Right lobe of liver (tissue), 4 donors: ENCODE measurements at regions not wholly inside any gene's neighbourhood (a gene's known extent, or its start where the extent isn't known, plus 50 kb on each side); places are given as distances from the start of the nearest gene placed in this dataset.

Experiments used
- POLR2A ChIP-seq: fragments of 450-650 bp; IDR thresholded peaks from one replicate; pipeline ENCODE4 v1.6.1; 2017; ENCODE audit warnings: antibody characterized with exemption, mild to moderate bottlenecking
- TF ChIP-seq, protein P1 (sequence below), 4 donors: fragments of 200-600 bp in 3 of 4; fragments of 450-650 bp in 1 of 4; IDR thresholded peaks; one replicate each; pipeline versions ENCODE4 v1.5.1 to v1.8.0; 2016 to 2022; ENCODE audit warnings: antibody characterized with exemption in 4 of 4, mild to moderate bottlenecking in 2 of 4
- donor health status: DM: no; HTN: no; CAD: no.
- donor health status: DM: no; HTN: no; CAD: no.
- donor health status: DM: no; HTN: yes; CAD: no.

DNA sequence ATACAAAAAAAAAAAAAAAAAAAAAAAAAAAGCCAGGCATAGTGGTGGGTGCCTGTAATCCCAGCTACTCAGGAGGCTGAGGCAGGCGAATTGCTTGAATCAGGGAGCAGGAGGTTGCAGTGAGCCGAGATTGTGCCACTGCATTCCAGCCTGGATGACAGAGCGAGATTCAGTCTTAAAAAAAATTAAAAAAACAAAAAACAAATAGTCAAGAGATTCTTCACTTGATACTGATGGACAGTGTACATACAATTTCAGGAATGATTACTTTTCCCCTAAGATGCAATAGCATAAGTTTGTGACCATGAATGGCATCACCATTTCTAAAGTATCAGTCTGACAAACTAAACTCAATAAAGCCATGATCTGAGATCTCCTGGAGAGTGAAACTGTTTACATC lies 60.8 kb upstream of the IVNS1ABP start:
- no peak for TF ChIP-seq POLR2A
- TF ChIP-seq, protein P1, sequence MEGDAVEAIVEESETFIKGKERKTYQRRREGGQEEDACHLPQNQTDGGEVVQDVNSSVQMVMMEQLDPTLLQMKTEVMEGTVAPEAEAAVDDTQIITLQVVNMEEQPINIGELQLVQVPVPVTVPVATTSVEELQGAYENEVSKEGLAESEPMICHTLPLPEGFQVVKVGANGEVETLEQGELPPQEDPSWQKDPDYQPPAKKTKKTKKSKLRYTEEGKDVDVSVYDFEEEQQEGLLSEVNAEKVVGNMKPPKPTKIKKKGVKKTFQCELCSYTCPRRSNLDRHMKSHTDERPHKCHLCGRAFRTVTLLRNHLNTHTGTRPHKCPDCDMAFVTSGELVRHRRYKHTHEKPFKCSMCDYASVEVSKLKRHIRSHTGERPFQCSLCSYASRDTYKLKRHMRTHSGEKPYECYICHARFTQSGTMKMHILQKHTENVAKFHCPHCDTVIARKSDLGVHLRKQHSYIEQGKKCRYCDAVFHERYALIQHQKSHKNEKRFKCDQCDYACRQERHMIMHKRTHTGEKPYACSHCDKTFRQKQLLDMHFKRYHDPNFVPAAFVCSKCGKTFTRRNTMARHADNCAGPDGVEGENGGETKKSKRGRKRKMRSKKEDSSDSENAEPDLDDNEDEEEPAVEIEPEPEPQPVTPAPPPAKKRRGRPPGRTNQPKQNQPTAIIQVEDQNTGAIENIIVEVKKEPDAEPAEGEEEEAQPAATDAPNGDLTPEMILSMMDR (IDR thresholded peaks at IDR 0.05), result no peak
